G401.6 (cell line): ENCODE measurements at regions not wholly inside any gene's neighbourhood (a gene's known extent, or its start where the extent isn't known, plus 50 kb on each side); places are given as distances from the start of the nearest gene placed in this dataset.

Experiments
- FAIRE-seq: peaks from 2 replicates; lab custom pipeline; 2012; peaks lifted over from hg19 to GRCh38; lab: Jason Lieb, UNC

DNA sequence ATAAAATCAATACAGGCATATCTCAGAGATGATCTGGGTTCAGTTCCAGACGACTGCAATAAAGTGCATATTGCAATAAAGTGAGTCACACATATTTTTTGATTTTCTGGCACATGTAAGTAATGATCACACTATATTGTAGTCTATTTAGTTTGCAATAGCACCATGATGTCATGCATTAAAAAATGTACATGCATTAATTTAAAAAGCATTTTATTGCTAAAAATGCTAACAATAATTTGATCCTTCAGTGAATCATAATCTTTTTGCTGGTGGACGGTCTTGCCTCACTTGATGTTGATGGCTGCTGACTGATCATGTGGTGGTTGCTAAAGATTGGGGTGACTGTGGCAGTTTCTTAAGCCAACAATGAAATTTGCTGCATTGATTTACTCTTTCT lies 511.1 kb downstream of the OTOL1 start:
- no peak for FAIRE-seq

DNA sequence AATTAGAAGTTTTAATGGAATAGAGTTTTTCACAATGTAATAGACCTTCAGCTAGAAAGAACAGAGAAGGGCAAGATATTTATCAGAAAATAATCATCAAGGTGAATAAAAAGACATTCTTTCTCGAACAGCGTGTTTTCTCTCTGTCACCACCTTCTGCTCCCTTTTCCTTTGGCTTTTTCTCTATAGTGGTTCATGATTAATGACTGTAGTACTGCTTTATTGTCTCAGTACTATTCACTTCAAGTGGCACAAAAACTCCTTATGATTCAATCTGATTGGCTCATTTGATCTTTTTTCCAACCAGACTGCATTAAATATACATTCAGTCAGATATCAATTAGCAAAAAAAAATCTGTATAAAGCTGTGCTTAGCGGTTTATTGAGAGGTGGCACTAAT lies 516.0 kb downstream of the OTOL1 start:
- FAIRE-seq: no peak

DNA sequence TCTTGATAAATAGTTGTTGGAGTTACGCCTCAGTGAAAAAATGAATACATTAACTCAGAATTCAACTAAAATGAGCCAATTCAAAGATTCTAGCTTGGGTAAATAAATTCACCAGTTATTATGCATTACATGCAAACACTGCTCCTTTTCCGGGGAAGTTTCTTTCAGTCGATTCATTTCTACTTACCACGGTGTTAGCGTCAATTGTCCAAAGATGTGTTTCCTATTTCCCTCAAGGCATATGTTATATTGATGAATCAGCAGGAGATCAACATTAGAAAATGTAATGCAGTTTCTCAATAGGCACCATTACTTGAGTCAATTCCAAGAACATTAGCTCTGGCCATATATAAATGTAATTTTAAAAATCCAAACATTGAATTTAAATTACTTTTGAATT lies 517.7 kb downstream of the OTOL1 start:
- no peak for FAIRE-seq

DNA sequence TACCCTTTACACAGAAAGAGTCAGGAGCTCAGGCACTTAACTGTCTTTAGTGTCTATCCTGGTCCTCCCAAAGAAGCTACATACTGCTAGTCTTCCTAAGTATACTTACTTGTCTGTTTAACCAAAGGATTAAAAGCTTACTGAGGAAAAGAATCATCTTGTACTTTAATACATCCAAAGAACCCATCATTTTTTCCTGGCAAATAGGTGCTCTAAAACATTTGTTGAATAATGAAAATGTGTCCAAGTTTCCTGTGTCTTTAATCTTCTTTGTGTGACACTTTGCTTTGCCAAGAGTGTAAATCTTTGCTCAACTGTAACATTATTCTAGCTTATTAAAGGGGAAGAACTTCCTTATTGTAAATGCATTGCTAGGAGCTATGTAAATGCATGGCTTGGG lies 519.2 kb downstream of the OTOL1 start:
- FAIRE-seq: no peak

DNA sequence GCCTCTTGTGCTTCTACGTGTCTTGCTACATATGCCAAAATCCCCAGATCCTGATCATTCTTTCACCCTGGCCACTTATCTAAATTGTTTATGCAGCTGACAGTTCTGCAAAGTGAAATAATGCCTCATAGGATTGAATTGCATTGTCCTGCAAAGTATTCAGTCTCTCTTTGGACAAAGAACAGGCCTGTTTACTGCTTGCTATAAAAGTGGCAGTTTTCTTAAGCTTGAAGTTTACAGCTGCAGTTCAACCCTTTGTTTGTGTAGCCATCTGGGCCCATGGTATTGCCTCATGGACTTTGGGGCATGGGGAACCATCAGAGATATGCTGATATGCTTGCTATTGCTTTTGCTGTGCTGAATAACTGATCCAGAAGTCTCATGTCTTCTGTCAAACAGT lies 523.2 kb downstream of the OTOL1 start:
- no peak for FAIRE-seq

DNA sequence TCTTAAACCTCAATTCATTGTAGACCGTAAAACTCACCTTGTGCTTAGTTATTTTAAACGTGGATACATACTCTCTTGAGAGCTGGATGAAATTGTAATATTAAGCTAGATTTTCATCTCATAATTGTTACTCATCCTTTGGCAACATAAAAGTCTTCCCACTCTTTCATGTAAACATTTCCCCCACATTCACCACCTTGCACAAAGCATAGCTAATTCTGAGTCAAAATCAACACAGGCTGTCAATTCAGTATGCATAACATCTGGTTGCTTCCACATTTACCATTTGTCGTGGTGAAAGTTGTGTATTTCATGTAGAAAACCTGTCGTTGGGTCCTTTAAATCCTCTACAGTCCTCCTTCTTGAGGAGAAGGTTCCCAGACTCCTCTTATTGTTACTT lies 524.6 kb downstream of the OTOL1 start:
- no peak for FAIRE-seq

DNA sequence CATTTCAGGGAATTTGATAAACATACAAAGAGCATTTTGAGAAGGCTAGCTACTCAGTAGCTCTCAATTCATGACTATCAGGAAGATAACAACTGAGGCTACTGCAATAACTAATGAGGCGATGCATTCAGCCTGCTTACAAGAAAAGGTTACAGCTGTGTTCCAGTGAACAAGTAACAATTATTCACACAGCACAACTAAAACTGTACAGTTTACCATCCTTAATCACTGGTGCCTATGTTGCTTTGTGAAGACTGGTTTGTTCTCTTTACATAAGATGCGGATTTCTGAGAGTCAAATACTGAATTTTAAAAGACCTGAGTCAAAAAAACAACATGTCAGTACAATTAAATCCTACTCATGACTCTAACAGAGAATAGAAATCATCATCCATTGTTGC lies 526.3 kb downstream of the OTOL1 start:
- no peak for FAIRE-seq

DNA sequence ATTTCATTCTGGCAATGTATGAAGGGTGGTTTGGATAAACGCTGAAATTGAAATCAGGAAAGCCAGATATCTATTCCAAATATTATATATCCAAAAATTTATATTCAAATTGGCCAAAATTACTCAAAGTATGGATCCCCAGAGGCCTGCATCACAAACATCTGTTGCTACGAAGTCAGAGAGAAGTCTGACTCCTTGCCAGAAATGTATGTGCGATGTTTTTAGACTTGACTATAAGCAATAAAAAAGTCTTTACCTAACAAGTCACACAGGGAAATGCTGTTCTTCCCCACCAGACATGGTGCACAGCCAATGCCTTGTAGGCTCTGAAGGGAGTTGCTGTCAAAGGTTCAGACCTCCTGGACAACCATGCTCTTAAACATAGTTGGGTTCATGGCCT lies 533.1 kb downstream of the OTOL1 start:
- FAIRE-seq: no peak

DNA sequence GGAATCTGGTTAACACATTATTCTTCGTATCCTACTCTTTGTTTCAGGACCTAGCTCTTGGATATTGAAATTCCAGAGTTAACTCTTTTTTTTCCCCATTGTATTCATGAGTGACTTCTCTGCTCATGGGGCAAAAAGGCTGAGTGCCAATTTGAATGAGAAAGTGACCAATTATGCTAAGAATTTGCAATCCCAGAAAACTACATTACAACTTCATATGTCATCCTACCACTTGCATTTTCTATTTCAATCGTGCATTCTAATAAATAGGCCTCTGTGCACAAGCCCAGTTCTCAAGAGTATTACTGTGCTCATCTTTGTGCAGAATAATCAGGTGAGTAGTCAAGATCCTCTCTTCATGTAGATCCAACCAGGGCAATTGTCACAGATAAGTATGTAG lies 537.8 kb downstream of the OTOL1 start:
- no peak for FAIRE-seq

DNA sequence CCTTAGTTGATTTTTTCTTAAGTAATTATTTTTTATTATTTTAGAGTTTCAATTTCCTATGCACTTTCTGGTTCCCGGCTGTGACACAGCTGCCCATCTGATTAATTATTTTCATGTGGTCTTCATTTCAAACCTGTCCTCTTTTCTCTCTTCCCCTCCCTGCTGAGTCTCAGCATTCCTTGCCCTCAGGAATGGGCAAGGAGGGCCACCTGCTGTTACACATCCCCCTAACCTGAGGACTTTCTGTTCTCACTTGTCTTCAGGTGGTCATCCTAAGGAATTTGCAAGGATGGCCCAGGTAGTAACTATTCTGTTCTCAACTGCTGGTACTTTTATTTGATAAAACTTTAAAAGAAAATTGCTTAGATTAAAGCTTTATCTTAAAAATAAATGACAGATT lies 545.0 kb downstream of the OTOL1 start:
- FAIRE-seq: no peak

DNA sequence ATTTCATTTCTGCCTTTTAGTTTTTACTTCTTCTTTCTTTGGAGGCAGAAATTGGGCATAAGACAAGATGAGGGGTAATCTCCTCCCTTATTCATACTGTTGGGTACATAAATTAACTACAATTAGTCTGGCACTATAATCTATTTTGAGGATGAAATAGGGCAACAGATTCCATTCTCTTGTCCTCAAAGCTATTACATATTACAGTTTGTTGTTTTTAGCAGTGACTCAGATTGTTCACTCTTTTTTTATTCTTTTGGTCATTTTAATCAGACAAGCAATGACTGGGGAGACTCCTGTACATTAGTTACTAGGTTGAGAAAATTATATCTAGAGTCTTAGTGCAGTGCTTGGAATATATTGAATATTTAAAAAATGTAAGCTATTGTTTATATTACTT lies 556.0 kb downstream of the OTOL1 start:
- FAIRE-seq: no peak

DNA sequence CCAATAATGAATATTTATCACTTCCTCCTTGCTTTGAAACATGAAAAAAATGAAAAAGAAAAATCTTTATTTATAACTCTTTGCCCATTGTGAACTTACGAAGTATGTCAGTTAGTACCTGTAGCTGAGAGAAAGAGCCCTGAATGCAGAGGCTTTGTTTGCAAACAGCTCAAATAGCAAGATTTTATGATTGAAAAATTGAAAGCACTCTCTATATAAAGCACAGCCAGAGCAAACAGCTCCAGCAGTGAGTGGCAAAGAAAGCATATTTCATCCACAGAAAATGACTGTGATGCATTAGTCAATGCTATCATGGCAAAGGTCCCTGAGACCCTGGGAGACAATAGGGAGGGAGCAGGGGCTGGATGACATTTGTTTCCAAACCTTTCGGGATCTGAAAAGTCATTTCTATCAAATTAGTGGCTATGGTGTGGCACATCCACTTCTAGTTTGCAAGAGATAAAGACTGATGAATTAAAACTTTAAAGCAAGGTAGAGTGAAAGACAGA lies 576.1 kb downstream of the OTOL1 start:
- FAIRE-seq: no peak

DNA sequence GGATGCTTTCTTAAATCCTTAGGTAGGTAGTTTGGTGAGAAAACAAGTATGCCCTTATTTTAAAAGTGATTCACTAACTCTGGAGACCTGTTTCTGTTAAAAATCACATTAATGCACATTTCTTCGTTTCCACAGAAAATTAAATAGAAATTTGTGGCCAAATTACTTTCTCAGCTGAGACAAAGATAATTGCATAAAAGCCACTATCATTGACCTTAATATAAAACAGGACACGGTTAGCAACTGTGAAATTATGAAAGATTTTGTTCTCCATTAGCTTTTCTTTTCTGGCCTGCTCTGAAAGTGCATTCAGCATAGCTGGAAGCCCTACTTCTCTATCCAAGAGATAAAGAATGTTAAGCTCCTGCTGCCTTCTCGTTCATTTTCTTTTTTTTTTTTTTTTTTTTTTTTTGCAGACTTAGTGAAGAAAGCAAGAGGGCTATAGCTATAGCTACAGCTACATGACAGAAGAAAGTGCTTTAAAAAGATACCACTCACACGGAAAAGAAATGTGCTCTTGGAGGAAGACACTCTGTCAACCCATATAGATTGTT lies 576.9 kb downstream of the OTOL1 start:
- no peak for FAIRE-seq

DNA sequence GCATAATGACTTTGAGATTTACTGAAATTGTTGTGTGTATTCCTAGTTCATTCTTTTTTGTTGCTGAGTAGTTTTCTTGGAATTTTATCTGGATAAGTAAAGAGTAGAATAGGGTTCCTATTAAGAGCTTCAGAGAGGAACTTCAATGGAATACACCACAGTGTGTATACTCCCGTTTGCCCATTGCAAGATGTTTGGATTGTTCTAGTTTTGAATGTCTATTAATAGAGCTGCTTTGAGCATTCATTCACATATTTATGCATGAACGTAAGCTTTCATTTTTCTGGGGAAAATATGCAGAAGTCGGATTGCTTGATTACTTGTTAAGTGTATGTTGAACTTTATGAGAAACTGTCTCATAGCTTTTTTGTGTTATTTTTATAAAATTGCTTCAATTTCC lies 580.5 kb downstream of the OTOL1 start:
- no peak for FAIRE-seq

DNA sequence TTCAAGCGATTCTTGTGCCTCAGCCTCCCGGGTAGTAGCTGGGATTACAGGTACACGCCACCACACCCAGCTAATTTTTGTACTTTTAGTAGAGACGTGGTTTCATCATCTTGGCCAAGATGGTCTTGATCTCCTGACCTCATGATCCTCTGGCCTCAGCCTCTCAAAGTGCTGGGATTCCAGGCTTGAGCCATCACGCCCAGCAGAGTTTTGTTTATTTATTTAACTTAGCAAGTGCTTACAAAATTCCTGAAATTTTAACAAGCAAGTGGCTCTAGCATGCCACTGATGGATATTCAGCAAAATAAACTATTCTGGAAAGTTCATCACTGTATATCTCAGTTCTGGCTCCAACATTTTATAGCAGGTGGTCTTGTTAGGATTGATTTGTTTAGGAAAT lies 585.9 kb downstream of the OTOL1 start:
- no peak for FAIRE-seq

DNA sequence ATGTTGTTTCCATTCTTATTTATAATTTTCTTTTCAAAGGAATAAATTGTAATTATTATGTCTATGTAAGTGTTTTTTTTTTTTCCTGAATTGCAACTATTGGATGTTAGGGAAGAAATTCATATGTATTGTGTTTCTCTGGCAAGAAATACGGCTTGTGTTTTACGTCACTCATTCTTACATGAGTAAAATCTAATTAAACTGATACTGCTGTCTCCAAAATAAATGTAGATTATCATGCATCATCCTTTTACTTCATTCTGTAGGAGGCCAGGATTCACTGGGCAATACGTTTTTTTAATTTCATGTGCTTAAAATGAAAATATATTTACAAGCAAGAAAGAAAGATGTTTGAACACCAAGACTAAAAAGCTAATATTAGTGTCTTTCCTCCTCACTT lies 590.8 kb downstream of the OTOL1 start:
- FAIRE-seq: no peak

DNA sequence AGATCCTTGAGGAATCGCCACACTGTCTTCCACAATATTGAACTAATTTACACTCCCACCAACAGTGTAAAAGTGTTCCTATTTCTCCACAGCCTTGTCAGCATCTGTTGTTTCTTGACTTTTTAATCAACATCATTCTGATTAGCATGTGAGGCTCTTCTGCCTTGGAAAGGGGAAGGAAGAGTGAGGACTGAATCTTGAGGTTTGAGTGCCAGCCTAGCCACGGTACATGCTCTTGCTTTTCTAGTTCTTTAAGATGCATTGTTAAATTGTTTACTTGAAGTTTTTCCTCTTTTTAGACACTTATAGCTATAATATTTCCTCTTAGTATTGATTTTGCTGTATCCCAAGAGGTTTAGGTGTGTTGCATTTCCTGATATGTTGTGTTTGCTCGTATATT lies 596.1 kb downstream of the OTOL1 start:
- no peak for FAIRE-seq

DNA sequence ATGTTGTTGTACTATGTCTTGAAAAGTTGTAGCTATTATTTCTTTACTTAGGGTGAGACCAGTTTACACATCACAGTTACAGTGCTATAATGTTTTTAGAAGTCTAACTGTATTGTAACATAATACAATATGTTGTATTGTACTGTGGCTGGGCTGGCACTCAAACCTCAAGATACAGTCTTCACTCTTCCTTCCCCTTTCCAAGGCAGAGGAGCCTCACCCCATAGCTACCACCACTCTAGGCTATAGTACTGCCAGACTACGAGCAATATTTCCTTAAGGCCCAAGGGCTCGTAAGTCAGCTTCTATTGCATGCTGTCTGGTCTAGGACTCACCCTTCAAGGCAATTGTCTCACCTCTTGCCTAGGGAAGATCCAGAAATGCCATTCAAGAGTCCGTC lies 597.7 kb downstream of the OTOL1 start:
- FAIRE-seq: no peak

DNA sequence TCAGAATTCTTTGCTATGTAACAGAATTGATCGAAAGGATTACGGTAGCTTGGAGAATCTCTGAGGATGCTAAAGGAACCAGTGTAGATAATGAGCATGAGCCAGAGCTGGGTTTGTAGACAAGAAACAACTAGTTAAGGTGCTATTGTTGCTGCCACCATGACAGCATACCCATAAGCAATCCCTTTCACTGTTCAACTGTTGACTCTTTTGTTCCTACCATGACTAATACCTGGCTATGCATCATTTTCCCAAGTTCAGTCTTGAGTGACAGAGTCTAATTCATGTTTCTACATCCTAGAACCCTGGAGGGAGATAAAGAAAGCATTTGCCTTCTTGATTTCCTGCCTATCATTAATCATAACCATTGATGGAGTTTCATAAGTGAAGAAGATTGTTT lies 600.3 kb downstream of the OTOL1 start:
- no peak for FAIRE-seq

DNA sequence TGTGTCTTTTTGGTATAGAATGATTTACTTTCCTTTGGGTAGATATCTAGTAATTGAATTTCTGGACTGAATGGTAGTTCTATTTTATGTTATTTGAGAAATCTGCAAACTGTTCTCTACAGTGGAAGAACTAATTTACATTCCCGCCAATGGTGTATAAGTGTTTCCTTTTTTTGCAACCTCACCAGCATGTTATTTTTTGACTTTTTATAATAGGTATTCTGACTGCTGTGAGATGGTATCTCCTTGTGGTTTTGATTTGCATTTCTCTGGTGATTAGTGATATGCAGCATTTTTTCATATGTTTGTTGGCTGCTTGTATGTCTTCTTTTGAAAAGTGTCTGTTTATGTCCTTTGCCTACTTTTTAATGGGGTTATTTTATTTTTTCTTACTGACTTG lies 607.2 kb downstream of the OTOL1 start:
- FAIRE-seq: no peak

DNA sequence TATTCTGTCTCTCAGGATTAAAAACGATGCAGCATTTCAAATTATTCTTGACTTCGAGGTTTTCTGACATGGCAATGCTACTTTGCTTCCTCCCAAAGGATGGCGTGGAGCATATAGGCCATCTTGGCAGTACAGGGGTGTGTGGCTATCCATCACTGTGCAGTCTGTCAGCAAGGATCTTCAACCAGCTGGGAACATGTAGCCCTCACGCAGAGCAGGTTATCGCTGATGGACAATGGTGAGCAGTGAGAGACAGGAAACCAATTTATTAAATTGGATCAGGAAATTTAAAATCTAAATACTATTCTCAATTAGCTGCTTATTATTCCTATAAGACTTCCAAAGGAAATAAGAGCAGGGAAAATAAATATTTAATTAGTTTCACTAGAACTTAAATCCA lies 615.3 kb downstream of the OTOL1 start:
- FAIRE-seq: no peak

DNA sequence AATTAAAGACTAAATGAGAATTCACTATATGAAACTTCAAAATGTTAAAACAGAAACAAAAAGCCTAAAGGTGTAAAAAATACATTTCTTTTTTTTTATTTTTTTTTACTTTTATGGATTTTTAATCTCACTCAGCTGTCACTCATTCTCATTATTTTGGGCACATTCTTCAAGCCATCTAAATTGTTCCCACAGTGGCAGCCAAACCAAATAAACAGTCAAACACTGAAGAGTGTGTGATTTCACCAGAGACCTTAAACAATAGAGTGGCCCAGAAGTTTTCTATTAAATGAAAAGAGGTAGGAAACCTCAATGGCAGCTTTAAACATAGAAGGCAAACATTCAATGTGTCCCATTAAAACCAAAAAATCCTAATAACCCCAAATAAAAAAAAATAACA lies 616.1 kb downstream of the OTOL1 start:
- no peak for FAIRE-seq

DNA sequence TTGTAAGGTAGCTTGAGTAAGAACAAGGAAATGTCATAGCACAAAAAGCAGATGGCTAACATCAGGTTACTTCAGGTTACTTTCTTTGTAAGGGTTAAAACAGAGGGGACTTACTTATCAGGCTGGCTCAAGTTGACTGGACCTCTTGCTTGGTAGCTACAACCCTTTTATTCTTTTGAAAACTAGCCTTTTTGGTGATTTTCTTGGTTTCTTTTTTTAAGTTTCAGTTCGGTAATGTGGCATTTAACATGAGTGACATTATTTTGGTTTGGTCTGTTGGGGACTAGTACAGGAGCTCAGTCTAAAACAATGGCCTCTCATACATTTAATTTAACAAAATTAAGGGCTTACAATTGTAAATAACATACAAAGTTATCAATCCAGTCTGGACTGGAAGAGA lies 621.4 kb downstream of the OTOL1 start:
- FAIRE-seq: no peak

DNA sequence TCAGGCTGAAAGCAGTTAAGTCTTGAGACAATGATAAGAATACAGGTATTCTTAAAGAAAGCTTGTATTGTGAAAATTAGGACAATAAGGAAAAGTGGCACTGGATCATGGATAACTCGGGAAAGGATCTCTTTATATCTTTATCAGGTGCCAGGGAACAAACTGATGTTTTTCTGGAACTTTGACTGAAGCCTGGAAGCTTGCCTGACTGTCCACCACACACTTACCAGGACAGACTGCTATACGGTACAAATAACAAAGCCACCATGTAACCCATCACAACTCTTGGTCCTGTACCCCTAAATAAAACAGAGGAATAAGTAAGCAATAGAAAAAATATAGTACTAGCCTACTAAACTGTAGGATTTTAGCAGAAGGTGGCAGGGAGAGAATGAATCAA lies 623.0 kb downstream of the OTOL1 start:
- no peak for FAIRE-seq

DNA sequence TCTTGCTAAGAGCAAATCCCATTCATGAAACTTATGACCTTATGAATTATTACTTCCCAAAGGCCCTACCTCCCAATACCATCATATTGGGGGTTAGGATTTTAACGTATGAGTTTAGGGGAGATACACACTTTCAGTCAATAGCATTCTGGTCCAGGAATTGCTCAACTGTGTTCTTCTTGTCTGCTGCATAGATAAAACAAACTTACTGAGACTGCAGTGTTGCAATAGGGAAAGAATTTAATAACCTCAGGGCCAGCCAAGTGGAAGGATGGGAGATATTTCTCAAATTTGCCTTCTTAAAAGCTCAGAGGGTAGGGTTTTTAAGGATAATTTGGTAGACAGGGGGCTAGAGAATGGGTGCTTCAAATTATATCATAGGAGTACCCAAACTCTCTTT lies 625.8 kb downstream of the OTOL1 start:
- no peak for FAIRE-seq
